Activated CD4-positive, alpha-beta T cell treated with anti-CD3 and anti-CD28 coated beads for 24 hours (primary cell): ENCODE measurements at regions not wholly inside any gene's neighbourhood (a gene's known extent, or its start where the extent isn't known, plus 50 kb on each side); places are given as distances from the start of the nearest gene placed in this dataset.
A peak's percentile ranks its signal among the peaks of the same experiment; 100 is the strongest.

Experiments
- DNase-seq, 2 donors: peaks; one replicate each; pipeline ENCODE4 v3.0.0-alpha.2; 2020; ENCODE audit warnings: low read depth in 2 of 2

DNA sequence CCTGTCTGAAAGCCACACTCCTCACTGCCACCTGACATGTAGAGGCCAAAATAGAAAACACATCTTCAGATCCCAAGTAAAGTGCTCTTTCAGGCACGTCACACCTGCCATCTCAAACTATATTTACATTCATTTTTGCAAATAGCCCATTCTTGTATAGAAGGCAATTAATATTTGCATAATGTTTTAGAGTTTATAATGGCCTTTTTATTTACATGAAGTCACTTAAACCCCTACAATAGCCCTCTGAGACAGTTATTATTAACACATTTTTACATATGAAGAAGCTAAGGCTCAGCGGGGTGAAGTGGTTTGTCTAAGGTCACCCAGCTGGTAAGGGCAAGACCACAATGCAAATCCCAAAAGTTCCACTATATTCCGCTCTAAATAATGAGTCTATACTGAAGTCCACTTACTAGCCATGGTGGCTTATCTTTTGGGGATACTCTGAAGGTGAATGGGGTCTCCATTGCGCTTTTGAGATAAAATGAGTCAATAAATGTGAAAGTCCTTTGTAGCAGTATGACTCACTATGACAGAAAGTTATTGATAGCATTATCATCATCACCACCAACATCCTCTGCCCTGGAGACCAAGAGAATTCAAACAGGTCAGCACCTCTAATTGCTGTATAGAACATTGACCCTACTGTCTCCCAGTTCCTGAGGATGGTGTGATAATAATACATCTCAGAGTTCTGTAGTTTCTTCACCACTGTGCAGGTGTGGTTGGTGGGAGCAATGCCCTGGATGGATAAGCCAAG lies 155.9 kb upstream of the BCL6 start:
- no peak for DNase-seq

DNA sequence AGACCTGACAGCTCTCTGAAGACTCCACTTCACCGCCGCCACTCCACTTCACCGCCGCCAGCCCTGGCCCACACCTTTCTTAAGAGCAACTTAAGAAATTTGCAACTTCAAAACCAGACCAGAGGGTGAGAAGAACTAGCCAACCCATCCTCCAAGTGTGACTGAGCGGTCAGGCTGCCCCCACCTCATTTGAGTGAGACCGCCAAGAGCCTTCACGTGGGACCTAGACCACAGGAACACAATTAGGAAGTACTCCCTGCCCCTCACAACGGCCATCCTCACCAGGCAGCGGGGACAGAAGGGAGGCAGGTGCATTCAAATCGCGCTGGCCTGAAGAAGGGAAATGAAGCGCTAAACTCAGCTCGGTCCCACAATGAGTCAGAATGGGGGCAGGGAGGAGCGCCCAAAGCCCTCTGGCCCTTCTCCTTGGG lies 156.8 kb upstream of the BCL6 start:
- no peak for DNase-seq

DNA sequence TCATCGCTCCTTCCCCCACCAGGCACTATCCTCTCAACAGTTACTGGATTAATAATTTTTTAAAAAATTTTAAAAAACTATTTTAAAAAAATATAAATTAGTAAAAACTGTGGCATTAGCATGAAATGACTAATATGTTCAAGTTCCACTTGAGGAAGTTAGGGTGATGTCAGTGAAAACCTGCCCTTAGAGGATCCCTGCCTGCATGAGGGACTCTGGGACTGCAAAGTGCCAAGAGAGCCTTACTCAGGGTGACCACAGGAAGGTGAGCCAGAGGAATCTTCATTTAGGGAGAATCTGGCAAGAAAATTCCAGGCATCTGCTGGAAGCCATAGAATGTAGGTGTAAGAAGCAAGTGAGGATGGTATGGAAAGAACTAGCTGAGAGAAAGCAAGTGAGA lies 157.7 kb upstream of the BCL6 start:
- no peak for DNase-seq

DNA sequence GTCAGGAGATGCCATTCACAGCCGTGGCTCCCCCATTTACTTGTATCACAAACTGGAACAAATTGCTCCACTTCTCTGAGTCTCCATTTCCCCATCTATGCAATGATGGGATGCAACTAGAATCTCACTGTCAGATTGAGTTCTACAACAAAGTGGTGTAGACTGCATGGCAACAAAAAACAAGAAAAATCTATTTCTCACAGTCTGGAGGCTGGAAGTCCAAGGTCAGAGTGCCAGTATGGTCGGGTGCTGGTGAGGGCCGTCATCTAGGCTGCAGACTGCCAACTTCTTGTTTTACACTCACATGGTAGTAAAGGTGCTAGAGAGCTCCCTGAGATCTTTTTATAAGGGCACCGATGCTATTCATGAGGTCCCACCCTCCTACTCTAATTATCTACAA lies 158.4 kb upstream of the BCL6 start:
- DNase-seq = no peak

DNA sequence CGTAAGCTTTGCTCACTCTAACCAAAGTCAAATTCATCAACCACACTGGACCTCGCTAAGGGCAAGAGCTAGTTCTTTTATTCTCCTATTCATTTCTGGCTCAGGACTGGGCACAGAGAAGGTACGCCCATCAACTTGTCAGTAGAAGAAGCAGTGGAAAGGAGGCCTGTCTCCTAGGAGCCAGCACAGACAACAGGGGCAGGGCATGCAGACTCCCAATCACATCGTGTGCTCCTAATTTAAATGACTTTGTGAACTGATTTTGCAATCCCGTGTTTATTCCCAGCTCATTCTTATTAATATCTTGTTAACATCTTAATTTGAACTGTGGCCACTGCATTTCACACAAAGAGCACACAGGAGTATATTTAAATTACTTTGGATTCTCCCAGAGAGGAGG lies 161.1 kb upstream of the BCL6 start:
- no peak for DNase-seq

DNA sequence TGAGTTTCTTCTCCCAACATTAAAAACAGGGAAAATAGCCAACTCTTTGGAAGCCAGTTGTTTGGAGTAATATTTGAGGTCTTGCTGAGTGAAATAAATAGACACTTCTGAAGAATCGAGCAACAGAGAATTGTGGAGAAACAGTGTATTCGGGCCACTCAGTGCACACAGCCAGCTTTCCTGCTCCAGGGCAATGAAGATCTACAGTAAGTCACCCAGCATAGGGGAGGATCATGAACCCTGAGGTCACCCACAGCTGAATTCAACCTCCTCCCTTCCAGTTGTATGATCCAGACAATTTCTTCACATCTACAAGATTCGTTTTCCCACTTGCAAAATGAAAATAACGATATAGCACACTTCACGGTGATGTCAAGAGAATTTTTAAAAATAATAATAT lies 161.7 kb upstream of the BCL6 start:
- no peak for DNase-seq

DNA sequence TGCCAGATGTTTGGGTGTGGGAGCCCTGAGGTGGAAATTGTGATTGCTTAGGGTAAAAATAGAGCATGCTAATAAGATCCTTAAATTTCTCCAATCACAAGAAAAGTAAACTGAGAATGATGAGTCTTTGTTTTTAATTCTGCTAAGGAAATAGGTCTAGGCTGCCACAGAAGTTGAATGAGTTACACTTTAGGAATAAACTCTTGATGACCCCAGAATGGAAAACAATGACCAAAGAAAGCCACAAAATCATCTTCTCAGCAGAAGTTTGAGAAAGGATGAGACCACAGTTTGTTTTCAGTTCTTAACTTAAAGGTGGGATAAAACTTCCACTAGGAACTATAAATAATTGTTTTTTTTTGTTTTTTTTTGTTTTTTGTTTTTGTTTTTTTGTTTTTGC lies 164.6 kb upstream of the BCL6 start:
- no peak for DNase-seq

DNA sequence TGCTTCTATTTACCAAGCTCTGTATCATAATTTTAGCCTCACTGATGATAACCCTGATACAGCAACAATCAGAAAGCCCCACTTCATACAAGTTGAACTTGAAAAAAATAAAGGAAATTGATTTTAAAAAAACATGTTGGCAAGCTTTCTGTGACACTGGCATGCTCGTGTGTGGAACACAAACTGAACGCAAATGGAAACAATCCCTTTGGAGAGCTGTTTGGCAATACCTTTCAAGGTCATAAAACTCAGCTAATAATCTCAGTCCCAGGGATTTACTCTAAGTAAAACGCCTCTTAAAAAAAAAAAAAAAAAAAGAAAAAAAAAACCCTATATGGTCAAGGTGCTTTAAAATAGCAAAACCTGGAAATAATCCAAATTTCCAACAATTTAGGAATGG lies 166.7 kb upstream of the BCL6 start:
- no peak for DNase-seq

DNA sequence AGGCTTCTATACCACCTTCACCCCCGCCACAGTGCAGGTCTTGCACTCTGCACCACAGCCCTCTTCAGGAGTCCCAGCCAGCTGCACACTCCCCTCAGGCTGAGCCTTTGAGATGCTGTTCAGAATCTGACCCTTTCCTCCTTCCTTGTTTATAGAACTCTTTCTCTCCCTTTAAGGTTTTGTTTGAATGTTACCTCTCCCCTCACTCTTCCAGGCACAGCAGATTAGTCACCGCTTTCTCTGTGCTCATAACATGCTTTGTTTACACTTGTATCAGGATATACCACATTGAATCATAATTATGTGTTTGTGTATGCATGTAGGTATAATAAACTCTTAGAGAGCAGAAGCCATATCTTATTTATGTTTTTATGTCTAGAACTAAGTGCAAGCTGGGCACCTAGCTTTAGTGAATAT lies 168.4 kb upstream of the BCL6 start:
- no peak for DNase-seq

DNA sequence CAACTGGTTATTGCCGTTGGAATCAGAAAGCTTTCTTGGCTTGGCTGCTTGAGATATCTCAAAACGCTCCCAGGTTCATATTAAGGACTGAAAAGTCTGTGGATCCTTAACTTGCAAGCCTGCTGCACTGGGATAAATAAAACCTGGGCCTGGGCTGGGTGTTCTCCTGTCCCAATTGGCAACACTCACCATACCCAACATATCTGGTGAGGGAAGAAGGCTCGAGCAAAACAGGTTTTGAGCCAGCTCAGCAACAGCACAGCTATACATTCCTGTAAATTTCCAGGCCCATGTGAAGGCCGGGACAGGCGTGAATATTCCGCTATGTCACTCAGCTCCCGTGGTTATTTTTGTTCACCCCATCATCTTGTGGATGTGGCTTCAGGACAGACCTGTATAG lies 169.0 kb upstream of the BCL6 start:
- no peak for DNase-seq

DNA sequence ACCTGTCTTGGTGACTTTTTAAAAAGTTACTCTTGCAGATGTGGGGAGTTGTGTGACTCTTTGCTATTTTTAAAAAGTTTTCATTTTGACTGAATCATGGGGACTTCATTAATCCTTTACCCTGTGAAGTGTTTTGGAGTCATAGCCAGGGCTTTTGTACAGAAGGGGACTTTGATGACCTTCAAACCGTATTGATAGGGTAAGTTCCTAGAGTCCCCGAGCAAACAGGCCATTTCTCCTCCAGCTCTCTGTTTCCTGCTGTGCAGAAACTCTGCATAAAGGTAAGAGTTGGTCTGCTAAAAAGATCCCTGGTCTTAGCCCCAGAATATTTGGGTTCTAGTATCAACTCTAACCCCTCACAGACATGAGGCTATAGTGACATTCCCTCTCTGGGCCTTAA lies 170.8 kb upstream of the BCL6 start:
- no peak for DNase-seq

DNA sequence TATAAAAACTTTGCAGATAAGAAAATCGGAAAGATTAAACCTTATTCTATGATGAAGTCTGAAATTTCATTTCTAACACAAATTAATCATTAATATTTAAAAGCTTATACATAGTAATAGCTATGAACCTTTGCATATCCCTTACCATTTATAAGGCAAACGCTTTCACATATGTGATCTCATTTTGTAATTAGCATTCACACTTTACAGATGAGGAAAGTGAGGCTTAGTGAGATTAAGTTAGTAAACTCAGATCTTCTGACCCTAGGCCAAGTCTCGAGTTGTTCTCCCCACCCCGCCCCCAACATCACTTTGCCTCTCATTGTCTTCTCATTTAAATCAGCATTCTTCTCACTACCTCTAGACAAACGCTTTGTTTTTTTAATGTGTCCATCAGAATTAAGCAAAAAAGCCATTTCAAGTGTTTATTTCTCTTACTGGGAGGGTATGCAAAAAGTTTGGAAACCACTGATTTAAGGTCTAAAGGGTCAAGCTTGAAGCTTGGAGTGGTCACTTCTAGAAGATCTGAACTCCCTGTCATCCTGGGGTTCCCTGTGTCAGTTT lies 172.9 kb upstream of the BCL6 start:
- DNase-seq = no peak

DNA sequence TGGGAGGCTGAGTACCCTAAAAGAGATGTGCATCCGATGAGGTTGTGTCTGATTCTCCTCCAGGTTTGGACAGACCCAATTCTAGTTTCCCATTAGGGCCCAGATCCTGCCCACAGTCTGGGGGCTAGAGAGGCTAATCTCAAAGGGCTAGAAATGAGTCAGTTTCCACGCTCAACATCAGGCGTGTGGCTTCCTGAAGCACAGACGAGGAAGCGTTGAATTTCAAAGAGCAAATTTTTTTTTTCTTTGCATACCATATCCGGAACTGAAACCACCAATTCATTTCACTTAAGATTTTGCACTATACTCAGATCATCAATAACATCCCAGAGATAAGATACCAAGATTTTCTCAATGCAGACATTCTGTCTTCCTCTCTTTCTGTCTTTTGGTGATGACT lies 173.8 kb upstream of the BCL6 start:
- DNase-seq = no peak

DNA sequence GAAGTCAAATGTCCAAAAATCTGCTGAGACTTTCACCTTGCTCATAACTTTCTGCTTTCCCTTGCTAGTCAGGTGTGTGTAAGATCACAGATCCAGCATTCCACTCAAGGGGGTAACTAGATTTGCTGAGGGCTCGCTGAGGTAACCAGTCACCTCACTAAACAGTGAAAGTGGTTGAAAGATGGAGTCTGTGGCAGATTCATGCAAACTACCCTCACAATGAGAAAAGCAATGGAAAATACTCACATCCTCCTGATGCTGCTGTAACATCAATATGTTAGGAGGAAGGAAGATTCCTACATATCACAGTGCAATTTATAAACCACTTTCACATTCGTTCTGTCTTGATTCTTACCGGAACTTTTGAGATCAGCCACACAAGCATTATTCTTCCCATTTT lies 174.3 kb upstream of the BCL6 start:
- no peak for DNase-seq

DNA sequence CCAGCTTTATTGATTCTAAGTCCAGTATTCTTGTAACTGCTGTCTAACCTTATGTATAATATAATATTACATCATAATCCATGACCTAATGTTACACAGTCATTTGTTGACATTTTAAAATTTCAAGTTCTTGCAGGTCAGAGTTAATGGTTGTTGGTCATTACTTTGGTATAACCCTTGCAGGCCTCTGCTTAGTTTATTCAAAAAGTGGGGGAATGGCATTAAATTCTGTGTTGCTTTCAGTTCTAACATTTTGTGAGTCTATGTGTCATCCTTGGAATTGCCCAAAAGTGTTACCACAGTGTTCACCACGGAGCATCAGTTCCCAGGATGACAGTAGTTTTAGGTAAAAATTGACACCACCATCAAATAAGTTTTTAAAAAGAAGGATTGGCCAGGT lies 174.8 kb upstream of the BCL6 start:
- DNase-seq = no peak

DNA sequence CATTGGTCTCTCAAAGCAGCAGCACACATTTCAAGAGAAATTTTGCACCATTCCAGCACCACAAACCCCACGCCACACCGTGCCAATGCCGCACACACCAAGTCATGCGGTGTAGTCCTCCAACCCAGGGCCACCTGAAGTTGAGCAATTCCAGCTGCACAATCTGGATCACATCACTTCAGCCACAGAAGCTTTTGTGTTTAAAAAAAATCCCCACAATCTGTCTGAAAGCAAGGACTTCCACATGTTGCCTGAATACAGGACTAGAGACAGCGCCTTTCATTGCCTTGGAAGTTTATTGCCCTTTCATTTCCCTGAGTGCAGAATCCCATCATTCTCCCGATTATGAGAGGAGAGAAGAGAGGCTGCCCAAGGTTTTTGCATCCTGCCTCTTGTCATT lies 175.6 kb upstream of the BCL6 start:
- DNase-seq = no peak

DNA sequence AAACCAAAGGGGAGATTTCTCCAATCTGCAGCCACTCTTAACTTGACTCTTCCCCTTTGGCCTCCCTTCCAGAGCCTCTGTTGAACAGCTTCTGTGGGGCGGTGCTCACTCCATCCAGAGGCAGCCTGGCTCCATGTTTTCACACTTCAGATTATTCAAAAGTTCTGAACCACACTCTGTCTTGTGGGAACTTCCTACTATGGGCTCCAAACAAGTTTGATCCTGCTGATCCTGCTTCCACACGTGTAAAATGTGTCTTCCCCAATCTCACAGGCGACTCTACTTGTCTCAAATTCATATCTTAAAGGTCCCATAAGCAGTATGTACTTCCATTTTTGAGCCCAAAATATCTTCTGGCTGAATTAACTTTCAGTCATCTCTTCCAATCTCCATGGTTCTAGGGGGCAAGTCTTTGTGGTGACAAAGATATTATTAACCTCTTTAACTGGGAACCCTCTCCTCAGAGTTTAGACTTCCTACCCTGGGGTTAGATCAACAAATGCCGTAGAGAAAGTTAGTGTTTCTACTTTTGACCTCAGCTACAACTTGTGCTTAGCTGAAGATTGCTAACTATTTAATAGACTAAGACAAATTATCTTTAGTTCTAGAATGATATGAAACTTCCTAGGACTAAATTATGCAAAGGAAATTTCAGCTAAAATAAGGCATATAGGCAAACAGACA lies 176.3 kb upstream of the BCL6 start:
- no peak for DNase-seq

DNA sequence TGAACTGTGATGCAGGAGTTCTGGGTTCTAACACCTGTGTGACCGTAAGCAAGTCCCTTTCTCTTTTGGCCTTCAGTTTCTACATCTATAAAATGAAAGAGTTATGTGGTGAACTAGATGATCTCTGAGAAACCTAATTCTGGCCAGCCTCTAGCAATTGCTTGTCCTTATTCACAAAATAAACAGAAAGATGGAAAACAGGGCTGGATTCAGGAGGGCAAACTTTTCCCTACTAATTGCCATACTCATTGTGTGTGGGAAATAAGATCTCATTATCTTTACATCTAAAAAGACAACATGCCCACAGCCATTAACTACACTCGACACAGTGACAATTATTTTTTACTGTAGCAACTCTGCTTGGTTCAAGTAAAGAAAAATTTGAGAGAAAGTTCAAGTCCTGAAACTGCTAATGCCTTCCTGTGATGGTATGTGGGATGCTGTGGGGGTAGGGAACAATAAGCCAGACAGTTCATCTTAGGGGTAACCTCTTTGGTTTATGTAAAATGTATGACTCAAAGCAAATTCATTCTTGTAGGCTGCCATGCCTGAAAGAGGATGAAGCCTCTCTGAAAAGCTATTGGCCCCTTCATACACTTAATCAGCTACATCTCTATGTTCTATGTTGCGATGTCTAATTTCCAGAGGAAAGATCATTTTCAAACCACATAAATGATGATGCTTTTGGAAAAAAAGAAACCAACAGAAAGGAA lies 177.6 kb upstream of the BCL6 start:
- peak in 1 of 2 donors; percentile 25 for DNase-seq

DNA sequence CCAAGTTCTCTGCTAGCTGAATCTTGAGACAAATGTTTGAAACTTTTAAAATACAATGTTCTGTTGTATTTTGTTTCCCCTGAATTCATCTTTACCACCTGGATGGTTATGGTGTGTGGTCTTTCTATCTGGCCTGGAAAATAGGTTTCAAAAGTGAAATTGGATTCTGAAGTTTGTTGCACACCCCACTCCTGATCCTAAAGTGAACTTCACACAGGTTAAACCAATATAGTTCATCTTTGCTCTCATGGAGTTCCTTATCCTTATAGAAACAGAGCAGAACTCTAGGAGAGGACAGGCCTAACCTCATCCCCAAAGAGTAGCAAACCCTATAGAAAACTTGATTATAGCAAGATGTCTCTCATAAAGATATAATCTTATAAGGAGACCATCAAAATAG lies 179.4 kb upstream of the BCL6 start:
- no peak for DNase-seq

DNA sequence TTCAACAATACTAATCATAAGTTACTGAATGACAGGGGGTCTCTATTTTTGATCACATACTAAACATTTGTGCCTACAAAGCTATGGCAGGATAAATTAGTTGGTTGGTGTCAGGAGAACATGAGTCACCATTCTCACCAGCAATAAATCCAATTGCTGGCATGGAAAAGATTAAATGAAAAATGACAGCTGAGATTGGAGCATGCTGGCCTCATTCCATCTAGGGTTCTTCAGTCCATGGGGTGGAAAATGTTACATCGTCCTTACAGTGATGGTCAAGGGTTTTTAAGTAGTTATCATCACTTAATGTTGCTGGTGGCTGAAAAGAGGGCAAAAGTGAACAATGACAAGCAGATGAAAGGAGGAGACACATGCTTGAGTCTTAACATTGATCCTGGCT lies 180.1 kb upstream of the BCL6 start:
- DNase-seq = no peak

DNA sequence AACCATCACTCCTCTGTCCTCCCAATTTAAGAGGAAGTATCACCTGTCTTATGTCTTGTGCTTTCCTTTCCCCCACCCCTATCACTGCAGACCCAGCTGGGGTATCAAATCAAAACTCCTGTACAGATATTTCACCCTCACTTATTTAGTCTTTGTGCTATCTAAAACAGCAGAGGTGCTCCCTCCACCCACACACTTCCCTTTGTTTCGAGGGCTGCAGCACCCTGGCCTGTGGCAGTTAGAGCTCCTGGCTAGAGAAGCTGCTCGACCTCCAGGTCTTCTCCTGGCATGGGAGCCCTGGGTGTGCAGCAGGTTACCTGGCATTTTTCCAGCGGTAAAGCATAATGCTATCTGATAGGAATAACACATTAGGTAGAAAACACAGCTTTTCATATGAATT lies 181.4 kb upstream of the BCL6 start:
- DNase-seq = no peak

DNA sequence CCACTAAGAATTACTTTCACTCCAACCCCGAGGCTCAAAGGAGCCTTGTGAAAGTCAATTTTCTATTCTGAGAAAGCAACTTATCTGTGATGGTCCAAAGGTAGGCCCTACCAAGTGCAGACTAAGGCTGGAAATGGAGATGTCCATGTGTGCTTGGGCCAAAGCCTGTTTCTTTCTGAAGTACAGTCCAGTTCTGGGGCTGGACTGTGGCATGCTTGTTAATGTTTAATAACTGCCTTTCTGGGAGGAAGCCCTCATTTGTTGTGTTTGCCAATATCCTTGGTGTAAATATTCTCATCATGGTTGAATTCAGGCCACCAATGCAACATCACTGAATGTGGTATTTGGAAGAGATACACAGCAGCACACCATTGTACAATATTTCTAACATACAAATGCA lies 182.3 kb upstream of the BCL6 start:
- no peak for DNase-seq
